ENCODE measurements at regions not wholly inside any gene's neighbourhood (a gene's known extent, or its start where the extent isn't known, plus 50 kb on each side); places are given as distances from the start of the nearest gene placed in this dataset.

- no peak for TF ChIP-seq SIN3A (conservative IDR thresholded peaks at IDR 0.05 in 1 of 2, IDR thresholded peaks at IDR 0.05 in 1 of 2; ENCODE audit: low read depth in 1 of 2, low read length in 2 of 2)
- no peak for TF ChIP-seq TAF1 (IDR thresholded peaks at IDR 0.05; ENCODE audit: low read depth, low read length)
- TF ChIP-seq KDM1A (IDR thresholded peaks at IDR 0.05; ENCODE audit: borderline replicate concordance, low read length) = no peak
- no peak for TF ChIP-seq SRF (IDR thresholded peaks at IDR 0.05; ENCODE audit: low read depth, low read length)
- no peak for TF ChIP-seq SUZ12 (IDR thresholded peaks at IDR 0.05; ENCODE audit: low read length)
- TF ChIP-seq SAP30 (IDR thresholded peaks at IDR 0.05; ENCODE audit: insufficient read depth, insufficient replicate concordance, low read length) = no peak
- TF ChIP-seq BRCA1 (IDR thresholded peaks at IDR 0.05; ENCODE audit: low read depth, low read length) = no peak
- no peak for TF ChIP-seq NRF1 (IDR thresholded peaks at IDR 0.05; ENCODE audit: low read depth, low read length)
Measured at GRCh38 chr13:28552288-28552687, 57.4 kb upstream of the FLT1 start (continued).
